HK-2 (cell line): ENCODE measurements at regions not wholly inside any gene's neighbourhood (a gene's known extent, or its start where the extent isn't known, plus 50 kb on each side); places are given as distances from the start of the nearest gene placed in this dataset.
"Not testable (repeated sequence)": the region's sequence is repeated elsewhere in the genome, so short reads cannot be mapped to it uniquely, and the experiment has no call there.

ENCODE experiments used
- DNase-seq: peaks from one replicate; pipeline ENCODE4 v3.0.0-alpha.2; 2018; ENCODE audit not compliant: unreplicated experiment

DNA sequence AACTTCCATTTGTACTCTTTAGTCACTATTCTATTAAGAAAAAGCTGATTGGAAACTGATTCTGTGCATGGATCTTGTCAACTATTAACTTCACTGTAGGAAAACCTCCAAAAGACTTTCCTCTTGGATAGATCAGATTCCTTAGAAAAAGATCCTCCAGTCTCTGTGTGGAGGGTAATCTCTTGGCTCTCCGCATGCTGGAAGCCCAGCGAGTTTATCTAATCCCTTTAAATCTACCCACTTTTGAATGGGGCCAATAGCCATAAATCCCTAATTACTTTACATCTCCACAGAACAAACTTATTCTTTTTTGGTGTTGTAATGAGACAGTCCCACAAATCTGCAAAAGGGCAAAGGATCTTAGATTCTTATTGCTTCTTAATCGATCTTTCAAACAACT lies 1206.4 kb upstream of the ADGRL4 start:
- no peak for DNase-seq

DNA sequence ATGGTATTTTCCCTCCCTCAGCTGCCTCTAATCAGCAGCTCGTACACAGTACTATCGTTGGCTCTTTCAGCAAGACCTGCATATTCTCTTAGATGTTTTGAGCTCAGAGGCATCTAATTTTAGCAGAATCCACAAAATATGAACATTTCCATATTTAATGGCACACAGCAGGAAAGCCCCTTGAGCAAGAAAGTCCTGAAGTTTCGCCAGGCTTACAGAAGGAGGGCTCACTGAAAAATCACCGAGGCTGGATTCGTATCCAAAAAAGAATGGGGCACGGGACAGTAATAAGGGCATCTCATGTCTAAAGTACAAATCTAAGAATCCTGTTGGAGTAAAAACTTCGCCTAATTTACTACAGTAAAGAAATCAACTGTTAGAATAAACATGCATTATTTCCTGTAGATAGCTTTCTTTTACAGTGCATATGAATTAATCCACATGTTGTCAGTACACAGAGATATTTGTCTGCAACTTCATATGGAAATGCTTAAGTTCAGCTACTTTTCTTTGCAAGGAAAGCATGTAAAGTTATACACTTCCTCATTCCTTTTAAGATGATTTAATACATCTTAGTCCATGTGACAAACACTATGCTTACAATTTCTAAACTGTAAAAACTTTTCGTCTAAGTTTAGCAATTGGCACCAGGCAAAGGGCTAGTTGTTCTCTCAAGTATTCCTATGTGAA lies 1205.3 kb upstream of the ADGRL4 start:
- DNase-seq, result no peak

GRCh38 chr1:80202118-80202517 lies 1195.6 kb upstream of the ADGRL4 start:
- no peak for DNase-seq

DNA sequence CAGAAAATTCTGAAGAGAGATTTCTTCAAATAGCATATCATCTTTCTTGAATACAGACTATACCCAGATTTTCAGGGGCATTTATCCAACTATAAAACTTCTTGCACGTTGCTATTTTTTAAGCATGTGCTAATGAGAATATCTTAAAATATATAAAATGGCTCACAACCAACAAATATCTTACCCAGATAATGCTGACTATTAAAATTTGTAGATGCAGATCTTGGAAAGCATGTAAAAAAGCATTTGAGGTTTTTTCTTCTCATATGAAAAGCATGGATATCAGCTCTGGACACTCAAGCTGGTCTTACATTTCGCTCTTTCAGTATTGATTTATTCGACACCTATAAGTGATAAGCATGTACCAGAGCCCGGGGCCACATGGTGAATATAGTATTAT lies 1187.7 kb upstream of the ADGRL4 start:
- DNase-seq, result no peak

GRCh38 chr1:80181418-80181817 lies 1174.9 kb upstream of the ADGRL4 start:
- no peak for DNase-seq

GRCh38 chr1:80171631-80172030 lies 1165.1 kb upstream of the ADGRL4 start:
- no peak for DNase-seq

DNA sequence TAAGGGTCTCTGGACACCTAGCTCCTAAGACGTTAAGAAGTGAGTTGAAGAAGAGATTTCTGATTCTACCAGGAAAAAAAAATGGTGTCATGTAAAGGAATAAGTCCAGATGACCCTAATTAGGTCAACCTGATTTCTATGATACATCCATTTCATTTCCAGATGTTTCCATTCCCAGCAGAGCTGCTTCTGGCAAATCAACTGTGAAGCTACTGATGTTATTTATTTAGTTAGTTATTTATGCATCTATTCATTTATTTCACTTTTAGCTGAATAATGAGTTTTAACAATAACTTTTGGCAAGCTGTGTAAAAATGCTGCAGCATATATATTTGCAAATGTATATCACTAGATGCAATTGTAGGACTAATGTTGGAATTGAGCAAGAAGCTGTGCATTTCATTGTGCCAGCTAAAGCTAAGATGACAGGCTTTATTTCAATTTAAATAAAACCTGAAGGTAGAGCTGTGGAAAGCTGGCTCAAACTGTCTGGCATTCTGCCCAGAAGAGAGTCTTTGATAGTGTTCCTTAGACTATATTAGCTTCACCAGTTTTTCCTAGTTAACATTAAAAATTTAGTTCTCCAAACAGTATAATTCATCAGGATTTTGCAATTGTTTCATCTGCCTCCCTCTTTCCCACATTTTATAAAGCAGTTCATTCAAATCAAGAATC lies 1164.4 kb upstream of the ADGRL4 start:
- no peak for DNase-seq

GRCh38 chr1:80164150-80164549 lies 1157.6 kb upstream of the ADGRL4 start:
- no peak for DNase-seq

DNA sequence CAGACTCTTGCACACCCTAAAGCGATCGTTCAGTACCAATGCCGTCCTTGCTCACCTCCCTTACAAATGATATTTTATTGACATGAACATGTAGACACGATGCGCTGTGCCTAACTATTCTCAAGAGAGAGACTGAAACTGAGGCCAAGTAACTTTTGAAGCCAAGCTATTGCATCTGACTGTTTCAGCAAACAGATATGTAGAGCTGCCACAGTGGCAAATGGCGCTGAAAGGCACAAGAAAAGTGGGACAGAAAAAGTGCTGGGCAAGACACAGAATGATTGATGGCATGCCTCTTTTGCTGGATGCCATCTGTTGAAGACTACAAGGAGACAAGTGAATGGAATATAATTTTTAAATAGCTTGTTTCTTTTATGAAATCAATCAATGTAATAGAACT lies 1157.2 kb upstream of the ADGRL4 start:
- no peak for DNase-seq

DNA sequence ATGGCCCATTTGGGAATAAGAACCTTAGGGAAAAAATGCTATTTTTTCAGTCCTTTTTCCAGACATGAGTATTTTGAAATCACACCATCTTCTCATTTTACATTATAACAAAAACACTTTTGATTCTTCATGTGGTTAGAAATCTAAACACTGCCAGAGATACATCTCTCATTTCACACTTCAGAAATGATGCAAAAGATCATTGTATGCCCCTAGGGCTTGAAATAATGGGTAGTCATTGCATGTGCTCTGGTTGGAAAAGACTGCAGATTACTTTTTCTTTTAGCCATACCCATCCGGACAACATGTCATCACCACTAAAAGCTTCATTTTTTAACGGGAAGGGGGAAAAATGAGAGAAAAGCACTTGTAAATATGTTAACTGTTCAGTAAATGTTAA lies 1152.2 kb upstream of the ADGRL4 start:
- no peak for DNase-seq

- DNase-seq, result no peak
Observed at GRCh38 chr1:80158266-80158665, 1151.7 kb upstream of the ADGRL4 start.

- DNase-seq, result no peak
Observed at GRCh38 chr1:80155371-80155770, 1148.8 kb upstream of the ADGRL4 start.

DNA sequence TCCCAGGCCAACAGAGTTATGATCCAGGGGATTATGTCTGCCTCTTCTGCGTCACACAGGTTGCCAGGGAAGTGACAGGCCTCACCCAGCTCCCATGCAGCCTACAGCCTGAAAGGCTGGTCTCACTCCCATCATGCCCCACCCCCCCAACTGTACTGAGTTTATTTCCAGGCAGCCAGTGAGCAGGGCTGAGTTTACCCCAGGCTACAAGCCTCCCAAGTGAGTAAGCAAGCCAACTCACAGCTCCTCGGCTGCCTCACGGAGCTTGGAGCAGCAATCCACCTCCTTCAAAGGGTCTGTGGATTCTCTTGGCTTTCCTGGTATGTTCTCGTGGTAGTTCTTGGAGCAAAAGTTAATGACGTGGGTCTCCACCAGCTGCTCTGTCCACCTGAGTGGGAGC lies 1147.6 kb upstream of the ADGRL4 start:
- no peak for DNase-seq

GRCh38 chr1:80153762-80154161 lies 1147.2 kb upstream of the ADGRL4 start:
- DNase-seq, result no peak

DNA sequence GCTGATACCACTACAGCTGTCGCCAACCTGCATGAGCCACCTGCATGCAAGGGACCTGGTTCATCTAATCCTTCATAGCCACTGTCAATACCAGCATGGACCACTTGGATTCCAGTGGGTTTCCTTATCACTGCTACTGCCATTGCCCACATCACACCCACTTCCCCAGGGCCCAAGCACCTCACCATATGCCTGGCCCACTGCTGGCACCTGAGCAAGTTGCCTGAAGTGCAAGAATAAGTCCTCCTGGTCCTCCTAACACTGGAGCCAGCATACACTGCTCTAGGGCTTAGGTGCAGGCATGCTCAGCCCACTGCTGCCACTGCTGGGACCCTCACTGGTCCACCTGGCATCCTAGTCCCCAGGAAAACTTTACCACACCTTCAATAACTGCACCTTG lies 1136.8 kb upstream of the ADGRL4 start:
- no peak for DNase-seq

DNA sequence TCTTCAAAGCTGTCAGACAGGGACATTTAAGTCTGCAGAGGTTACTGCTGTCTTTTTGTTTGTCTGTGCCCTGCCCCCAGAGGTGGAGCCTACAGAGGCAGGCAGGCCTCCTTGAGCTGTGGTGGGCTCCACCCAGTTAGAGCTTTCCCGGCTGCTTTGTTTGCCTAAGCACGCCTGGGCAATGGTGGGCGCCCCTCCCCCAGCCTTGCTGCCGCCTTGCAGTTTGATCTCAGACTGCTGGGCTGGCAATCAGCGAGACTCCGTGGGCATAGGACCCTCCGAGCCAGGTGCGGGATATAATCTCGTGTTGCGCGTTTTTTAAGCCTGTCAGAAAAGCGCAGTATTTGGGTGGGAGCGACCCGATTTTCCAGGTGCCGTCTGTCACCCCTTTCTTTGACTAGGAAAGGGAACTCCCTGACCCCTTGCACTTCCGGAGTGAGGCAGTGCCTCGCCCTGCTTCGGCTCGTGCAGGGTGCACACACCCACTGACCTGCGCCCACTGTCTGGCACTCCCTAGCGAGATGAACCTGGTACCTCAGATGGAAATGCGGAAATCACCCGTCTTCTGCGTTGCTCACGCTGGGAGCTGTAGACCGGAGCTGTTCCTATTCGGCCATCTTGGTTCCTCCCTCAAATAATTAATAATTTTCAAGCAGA lies 1131.5 kb upstream of the ADGRL4 start:
- DNase-seq, result not testable (repeated sequence)

- DNase-seq, result no peak
Observed at GRCh38 chr1:80113168-80114038, 1106.9 kb upstream of the ADGRL4 start.

DNA sequence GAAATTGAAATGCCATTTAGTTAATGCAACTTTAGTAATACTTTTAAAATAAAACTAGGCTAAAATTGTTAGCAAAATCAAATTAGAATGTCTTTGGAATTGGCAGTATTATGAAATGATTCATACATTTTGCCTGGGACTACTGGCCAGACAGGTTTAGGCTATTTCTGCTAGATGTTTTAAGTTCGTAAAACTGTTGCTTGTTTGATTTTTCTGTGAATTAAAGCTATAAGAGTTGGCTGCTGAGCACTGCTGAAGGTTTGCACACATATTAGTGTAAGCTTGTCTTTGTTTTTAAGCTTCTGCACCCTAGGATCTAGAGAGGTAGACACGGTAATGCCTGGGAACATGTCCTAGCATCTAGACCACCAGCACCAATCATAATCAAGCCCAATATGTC lies 1094.6 kb upstream of the ADGRL4 start:
- no peak for DNase-seq

DNA sequence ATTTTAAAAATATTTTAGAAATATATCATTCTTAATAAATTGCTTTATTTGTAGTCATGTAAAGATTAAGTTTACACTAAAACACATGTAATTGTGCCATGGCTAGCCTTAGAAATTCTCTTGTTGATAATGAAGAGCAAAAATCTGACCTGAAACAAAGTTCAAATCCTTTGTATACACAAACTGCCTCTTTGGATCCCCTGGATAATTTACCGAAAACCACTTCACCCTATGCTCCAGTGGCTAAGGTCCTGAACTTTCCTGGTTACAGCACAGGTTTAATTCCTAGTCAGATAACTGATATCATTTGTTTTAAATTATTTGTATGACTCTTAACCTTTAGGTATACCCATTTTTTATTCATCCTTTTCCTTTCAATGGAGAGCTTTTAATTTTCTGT lies 1093.2 kb upstream of the ADGRL4 start:
- no peak for DNase-seq

DNA sequence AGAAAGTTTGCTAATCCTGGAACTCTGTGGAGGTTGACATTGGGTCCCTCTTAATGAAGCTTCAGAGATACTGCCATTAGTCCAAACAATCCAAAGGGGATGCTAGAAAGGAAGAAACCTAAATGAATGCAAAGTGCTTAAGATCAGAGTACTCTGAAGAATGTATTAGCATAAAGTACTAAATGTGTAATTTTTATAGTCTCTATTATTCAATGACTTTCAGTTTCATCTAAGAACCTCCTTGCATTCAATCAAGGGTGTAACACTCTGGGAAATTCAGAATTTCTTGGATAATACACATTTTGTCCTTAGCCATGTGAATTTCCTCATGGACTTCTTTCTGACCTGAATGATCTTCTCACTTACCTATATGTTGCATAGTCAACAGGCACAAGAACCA lies 1078.5 kb upstream of the ADGRL4 start:
- DNase-seq, result no peak

GRCh38 chr1:80083892-80084291 lies 1077.4 kb upstream of the ADGRL4 start:
- DNase-seq, result no peak

GRCh38 chr1:80076469-80076868 lies 1069.9 kb upstream of the ADGRL4 start:
- DNase-seq, result no peak
